HG03439 (cell line): ENCODE measurements at regions not wholly inside any gene's neighbourhood (a gene's known extent, or its start where the extent isn't known, plus 50 kb on each side); places are given as distances from the start of the nearest gene placed in this dataset.
"Not testable (repeated sequence)": the region's sequence is repeated elsewhere in the genome, so short reads cannot be mapped to it uniquely, and the experiment has no call there.

Experiments
- ATAC-seq: cut with Tn5 transposase; IDR thresholded peaks from one replicate; pipeline ENCODE4 v1.9.1; 2021; ENCODE audit warnings: mild to moderate bottlenecking, moderate library complexity; ENCODE audit not compliant: unreplicated experiment

GRCh38 chr20:50455245-50455644 is 54.9 kb upstream of the PTPN1 start:
- ATAC-seq = not testable (repeated sequence)

GRCh38 chr20:50455656-50456451 is 54.3 kb upstream of the PTPN1 start:
- no peak for ATAC-seq

- ATAC-seq = no peak
These were observed 53.5 kb upstream of the PTPN1 start for GRCh38 chr20:50456452-50457324.

GRCh38 chr20:50459124-50459918 is 50.9 kb upstream of the PTPN1 start:
- no peak for ATAC-seq

GRCh38 chr20:50460115-50460607 is 50.0 kb upstream of the PTPN1 start:
- no peak for ATAC-seq
